Tibial nerve (tissue), 4 donors: ENCODE measurements at regions not wholly inside any gene's neighbourhood (a gene's known extent, or its start where the extent isn't known, plus 50 kb on each side); places are given as distances from the start of the nearest gene placed in this dataset.

ENCODE experiments used
- EP300 ChIP-seq, 2 donors: sonication (generic); formaldehyde crosslinking; IDR thresholded peaks; one replicate each; pipeline ENCODE4 v1.6.1; 2017; ENCODE audit warnings: antibody characterized with exemption in 2 of 2, mild to moderate bottlenecking in 1 of 2
- POLR2A ChIP-seq, 2 donors: fragments of 450-650 bp; IDR thresholded peaks; one replicate each; pipeline ENCODE4 v1.6.1; 2017; ENCODE audit warnings: antibody characterized with exemption in 2 of 2, mild to moderate bottlenecking in 2 of 2, moderate library complexity in 2 of 2
- TF ChIP-seq, protein P1 (sequence below), 5 experiments: fragments of 200-600 bp in 3 of 5; fragments of 450-650 bp in 2 of 5; sonication (generic) in 3 of 5; IDR thresholded peaks; one replicate each; pipeline ENCODE4 v1.5.1; 2016 to 2019; ENCODE audit warnings: antibody characterized with exemption in 5 of 5, mild to moderate bottlenecking in 3 of 5, moderate library complexity in 2 of 5

DNA sequence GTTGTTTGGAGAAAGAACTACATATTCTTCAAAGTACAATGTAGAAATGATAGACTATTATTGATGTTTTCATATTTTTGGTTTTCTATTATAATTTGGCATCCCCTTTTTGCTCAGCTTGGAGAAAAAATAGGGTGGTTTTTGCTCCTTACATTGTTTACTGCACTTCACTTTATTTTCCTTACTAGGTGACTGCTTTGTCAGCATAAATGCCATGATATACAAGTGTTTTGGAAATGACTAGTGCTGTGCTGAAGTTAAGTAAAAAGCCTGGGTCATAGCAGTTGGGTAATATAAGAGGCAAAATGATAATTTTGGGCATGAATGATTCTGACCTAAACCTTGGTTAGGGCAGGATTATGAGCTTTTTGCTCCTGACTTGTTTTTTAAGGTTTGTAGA, 250.9 kb downstream of the KCNS3 start:
- no peak for TF ChIP-seq POLR2A (IDR thresholded peaks at IDR 0.05)
- TF ChIP-seq, protein P1, sequence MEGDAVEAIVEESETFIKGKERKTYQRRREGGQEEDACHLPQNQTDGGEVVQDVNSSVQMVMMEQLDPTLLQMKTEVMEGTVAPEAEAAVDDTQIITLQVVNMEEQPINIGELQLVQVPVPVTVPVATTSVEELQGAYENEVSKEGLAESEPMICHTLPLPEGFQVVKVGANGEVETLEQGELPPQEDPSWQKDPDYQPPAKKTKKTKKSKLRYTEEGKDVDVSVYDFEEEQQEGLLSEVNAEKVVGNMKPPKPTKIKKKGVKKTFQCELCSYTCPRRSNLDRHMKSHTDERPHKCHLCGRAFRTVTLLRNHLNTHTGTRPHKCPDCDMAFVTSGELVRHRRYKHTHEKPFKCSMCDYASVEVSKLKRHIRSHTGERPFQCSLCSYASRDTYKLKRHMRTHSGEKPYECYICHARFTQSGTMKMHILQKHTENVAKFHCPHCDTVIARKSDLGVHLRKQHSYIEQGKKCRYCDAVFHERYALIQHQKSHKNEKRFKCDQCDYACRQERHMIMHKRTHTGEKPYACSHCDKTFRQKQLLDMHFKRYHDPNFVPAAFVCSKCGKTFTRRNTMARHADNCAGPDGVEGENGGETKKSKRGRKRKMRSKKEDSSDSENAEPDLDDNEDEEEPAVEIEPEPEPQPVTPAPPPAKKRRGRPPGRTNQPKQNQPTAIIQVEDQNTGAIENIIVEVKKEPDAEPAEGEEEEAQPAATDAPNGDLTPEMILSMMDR (IDR thresholded peaks at IDR 0.05): no peak
- no peak for TF ChIP-seq EP300 (IDR thresholded peaks at IDR 0.05)
